ENCODE measurements at regions not wholly inside any gene's neighbourhood (a gene's known extent, or its start where the extent isn't known, plus 50 kb on each side); places are given as distances from the start of the nearest gene placed in this dataset.

GRCh38 chr1:187641907-187642306 lies 813.2 kb downstream of the PLA2G4A start:
- H4K20me1 ChIP-seq (replicated peaks; ENCODE audit: insufficient read depth): no peaks in the 10 kb centered on the region
- no peak overlapping the region for H3K4me2 ChIP-seq
- H3K4me1 Mint-ChIP-seq: no peaks in the 10 kb centered on the region
- H3K4me3 ChIP-seq: no peak overlapping the region
- no peak for TF ChIP-seq STAT1 (IDR thresholded peaks at IDR 0.05; ENCODE audit: unreplicated experiment)
- no peak for TF ChIP-seq POLR2AphosphoS5 (IDR thresholded peaks at IDR 0.05; ENCODE audit: low read depth)
- no peak for TF ChIP-seq CTCF (conservative IDR thresholded peaks at IDR 0.05; ENCODE audit: low read depth in 2 of 2)
- TF ChIP-seq EZH2phosphoT487 (IDR thresholded peaks at IDR 0.05; ENCODE audit: unreplicated experiment): no peak
- TF ChIP-seq JUNB (IDR thresholded peaks at IDR 0.05; ENCODE audit: unreplicated experiment): no peak
- no peak for TF ChIP-seq ETS1 (IDR thresholded peaks at IDR 0.05)
- H3K4me3 Mint-ChIP-seq: no peak overlapping the region
- H3K27ac Mint-ChIP-seq: no peak overlapping the region
- ATAC-seq (no peak), DNase-seq (ENCODE audit: low spot score) (no peak)
- H3K9me2 ChIP-seq (ENCODE audit: insufficient read depth): no peaks in the 10 kb centered on the region
- no peaks in the 10 kb centered on the region for H3F3A ChIP-seq (replicated peaks; ENCODE audit: low read depth)
- no peaks in the 10 kb centered on the region for H3K27me3 ChIP-seq (ENCODE audit: insufficient read depth)
- no peaks in the 10 kb centered on the region for H3K27me3 Mint-ChIP-seq (ENCODE audit: insufficient read depth, low read depth, poor library complexity)
- peaks cover 52% of the 10 kb centered on the region for H3K36me3 Mint-ChIP-seq (ENCODE audit: low read depth)
- H3K27ac ChIP-seq (ENCODE audit: low read depth): no peak overlapping the region
- H3K79me2 ChIP-seq (replicated peaks; ENCODE audit: insufficient read depth): no peaks in the 10 kb centered on the region
- H3K9me3 Mint-ChIP-seq: peaks cover 46% of the 10 kb centered on the region
- no peak overlapping the region for H2AFZ ChIP-seq
- peaks cover 10% of the 10 kb centered on the region; the same call in 1 of the 2 replicates for H3K36me3 ChIP-seq (ENCODE audit: insufficient read depth)
- no peaks in the 10 kb centered on the region for H3K4me1 ChIP-seq (ENCODE audit: insufficient read depth)

GRCh38 chr1:187645651-187646050 lies 816.9 kb downstream of the PLA2G4A start:
- no peak overlapping the region for H3K4me3 Mint-ChIP-seq
- no peaks in the 10 kb centered on the region for H3K4me1 Mint-ChIP-seq
- Histone ChIP-seq H3K36me3 (ENCODE audit: insufficient read depth) (0 out of 2 replicates have a peak, but pooled peaks cover 2% of the 10 kb centered on the region), H3K27me3 (ENCODE audit: insufficient read depth) (no peaks in the 10 kb centered on the region), H3K79me2 (replicated peaks; ENCODE audit: insufficient read depth) (no peaks in the 10 kb centered on the region), H3F3A (replicated peaks; ENCODE audit: low read depth) (no peaks in the 10 kb centered on the region), H3K27ac (ENCODE audit: low read depth) (no peak overlapping the region), H2AFZ (peak overlapping the region; percentile 85; the same call in 1 of the 2 replicates), H3K4me3 (no peak overlapping the region), H4K20me1 (replicated peaks; ENCODE audit: insufficient read depth) (no peaks in the 10 kb centered on the region), H3K9me2 (ENCODE audit: insufficient read depth) (no peaks in the 10 kb centered on the region), H3K4me2 (no peak overlapping the region), H3K4me1 (ENCODE audit: insufficient read depth) (no peaks in the 10 kb centered on the region)
- ATAC-seq (no peak), DNase-seq (ENCODE audit: low spot score) (no peak)
- peaks cover 14% of the 10 kb centered on the region for H3K9me3 Mint-ChIP-seq
- TF ChIP-seq REST (IDR thresholded peaks at IDR 0.05; ENCODE audit: unreplicated experiment) (no peak), STAT1 (IDR thresholded peaks at IDR 0.05; ENCODE audit: unreplicated experiment) (no peak), CREB1 (CRISPR knock-in tag; IDR thresholded peaks at IDR 0.05; ENCODE audit: low read depth) (no peak)
- no peaks in the 10 kb centered on the region for H3K27me3 Mint-ChIP-seq (ENCODE audit: insufficient read depth, low read depth, poor library complexity)
- H3K27ac Mint-ChIP-seq: no peak overlapping the region
- H3K36me3 Mint-ChIP-seq (ENCODE audit: low read depth): peaks cover 16% of the 10 kb centered on the region

Measured in GM23338 (cell line).